Subcutaneous abdominal adipose tissue (tissue), 5 donors: ENCODE measurements at regions not wholly inside any gene's neighbourhood (a gene's known extent, or its start where the extent isn't known, plus 50 kb on each side); places are given as distances from the start of the nearest gene placed in this dataset.

Experiments used
- H3K27ac ChIP-seq: one replicate; pipeline ENCODE4 v1.7.0; 2013; ENCODE audit warnings: low read depth, mild to moderate bottlenecking, inconsistent platforms, low read length, moderate library complexity
- H3K27me3 ChIP-seq, 5 donors: one replicate each; pipeline ENCODE4 v1.7.0; 2013; ENCODE audit warnings: low read length in 5 of 5, inconsistent platforms in 1 of 5; ENCODE audit not compliant: control insufficient read depth in 5 of 5, insufficient read depth in 4 of 5
- H3K36me3 ChIP-seq, 5 donors: one replicate each; pipeline ENCODE4 v1.7.0; 2013; ENCODE audit warnings: low read length in 5 of 5; ENCODE audit not compliant: control insufficient read depth in 5 of 5, insufficient read depth in 5 of 5
- H3K4me1 ChIP-seq, 5 donors: one replicate each; pipeline ENCODE4 v1.7.0; 2013; ENCODE audit warnings: low read length in 5 of 5, mild to moderate bottlenecking in 3 of 5, moderate library complexity in 1 of 5; ENCODE audit not compliant: control insufficient read depth in 5 of 5, insufficient read depth in 5 of 5
- H3K4me3 ChIP-seq, 5 donors: one replicate each; pipeline ENCODE4 v1.7.0; 2013; ENCODE audit warnings: low read length in 5 of 5, low read depth in 1 of 5
- H3K9ac ChIP-seq, 5 donors: one replicate each; pipeline ENCODE4 v1.7.0; 2013; ENCODE audit warnings: low read length in 5 of 5, mild to moderate bottlenecking in 4 of 5, moderate library complexity in 3 of 5
- H3K9me3 ChIP-seq, 5 donors: one replicate each; pipeline ENCODE4 v1.7.0; 2013; ENCODE audit warnings: low read length in 5 of 5; ENCODE audit not compliant: control insufficient read depth in 5 of 5
- donor health status: healthy.
- donor health status: healthy.
- donor health status: healthy.
- donor health status: healthy.
- donor health status: healthy.

- Histone ChIP-seq H3K27me3 (no peaks in the 10 kb centered on the region), H3K4me3 (no peak overlapping the region), H3K36me3 (no peaks in the 10 kb centered on the region), H3K9me3 (peaks cover 0 to 11% (median 2%) of the 10 kb centered on the region in 5 donors), H3K27ac (no peak overlapping the region), H3K9ac (no peak overlapping the region), H3K4me1 (no peaks in the 10 kb centered on the region)
Measured at GRCh38 chr1:68551459-68551858, 54.6 kb upstream of the DEPDC1 start.

- no peak overlapping the region for H3K4me3 ChIP-seq
- no peak overlapping the region for H3K27ac ChIP-seq
- H3K9ac ChIP-seq, result no peak overlapping the region
- H3K9me3 ChIP-seq, result peaks cover 0 to 5% (median 0%) of the 10 kb centered on the region in 5 donors
- H3K27me3 ChIP-seq, result no peaks in the 10 kb centered on the region
- H3K36me3 ChIP-seq, result no peaks in the 10 kb centered on the region
- no peaks in the 10 kb centered on the region for H3K4me1 ChIP-seq
Measured at GRCh38 chr1:68558321-68559026, 61.6 kb upstream of the DEPDC1 start.

- Histone ChIP-seq H3K27me3 (no peaks in the 10 kb centered on the region), H3K4me1 (no peaks in the 10 kb centered on the region), H3K4me3 (no peak overlapping the region), H3K27ac (no peak overlapping the region), H3K9ac (no peak overlapping the region), H3K36me3 (no peaks in the 10 kb centered on the region), H3K9me3 (no peaks in the 10 kb centered on the region)
Measured at GRCh38 chr1:68565923-68566322, 69.0 kb upstream of the DEPDC1 start.

- H3K9ac ChIP-seq, result no peak overlapping the region
- H3K4me3 ChIP-seq, result no peak overlapping the region
- no peak overlapping the region for H3K27ac ChIP-seq
- H3K9me3 ChIP-seq, result no peaks in the 10 kb centered on the region
- H3K4me1 ChIP-seq, result peaks cover 0 to 11% (median 5%) of the 10 kb centered on the region in 5 donors
- peaks cover 0 to 3% (median 0%) of the 10 kb centered on the region in 5 donors for H3K27me3 ChIP-seq
- no peaks in the 10 kb centered on the region for H3K36me3 ChIP-seq
Measured at GRCh38 chr1:68570871-68571270, 74.0 kb upstream of the DEPDC1 start.

DNA sequence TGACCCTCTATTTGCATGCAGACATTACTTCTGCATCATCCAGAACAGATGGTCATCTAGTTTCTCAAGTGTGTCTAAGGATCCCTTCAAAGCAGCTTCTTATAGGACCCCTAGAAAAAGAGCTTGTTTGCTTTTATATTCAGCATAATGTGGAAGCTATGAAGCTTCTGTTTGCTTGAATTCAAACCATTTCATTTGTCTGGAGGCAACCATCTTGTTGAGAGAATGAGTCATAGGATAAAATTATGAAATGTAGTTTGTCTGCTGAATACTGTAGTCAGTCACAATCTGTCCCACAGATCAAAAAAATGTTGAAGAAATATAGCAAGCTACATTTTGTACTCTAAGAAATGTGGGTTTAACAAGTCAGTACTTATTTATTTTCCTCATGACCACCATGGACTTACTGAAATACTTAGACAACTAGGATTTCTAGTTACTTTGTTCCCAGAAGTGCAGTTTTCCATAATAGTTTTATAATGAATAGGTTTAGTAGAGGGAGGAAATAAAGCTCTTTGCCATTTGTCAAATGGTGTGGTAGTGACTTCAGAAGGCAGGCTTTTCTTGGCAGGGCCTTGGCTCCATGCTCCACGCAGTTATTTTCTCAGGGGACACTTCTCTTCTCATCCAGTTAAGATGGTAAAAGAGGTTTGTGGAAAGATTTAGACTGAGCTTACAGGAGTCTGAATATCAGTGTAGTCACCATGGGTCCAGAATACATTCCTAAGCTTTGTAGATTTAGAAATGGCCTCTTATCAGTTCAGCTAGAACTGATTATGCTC is 74.8 kb upstream of the DEPDC1 start:
- H3K36me3 ChIP-seq, result no peaks in the 10 kb centered on the region
- H3K4me1 ChIP-seq, result peaks cover 0 to 11% (median 5%) of the 10 kb centered on the region in 5 donors
- no peak overlapping the region for H3K27ac ChIP-seq
- no peak overlapping the region for H3K4me3 ChIP-seq
- no peak overlapping the region for H3K9ac ChIP-seq
- H3K27me3 ChIP-seq, result peaks cover 0 to 9% (median 0%) of the 10 kb centered on the region in 5 donors
- H3K9me3 ChIP-seq, result no peaks in the 10 kb centered on the region

DNA sequence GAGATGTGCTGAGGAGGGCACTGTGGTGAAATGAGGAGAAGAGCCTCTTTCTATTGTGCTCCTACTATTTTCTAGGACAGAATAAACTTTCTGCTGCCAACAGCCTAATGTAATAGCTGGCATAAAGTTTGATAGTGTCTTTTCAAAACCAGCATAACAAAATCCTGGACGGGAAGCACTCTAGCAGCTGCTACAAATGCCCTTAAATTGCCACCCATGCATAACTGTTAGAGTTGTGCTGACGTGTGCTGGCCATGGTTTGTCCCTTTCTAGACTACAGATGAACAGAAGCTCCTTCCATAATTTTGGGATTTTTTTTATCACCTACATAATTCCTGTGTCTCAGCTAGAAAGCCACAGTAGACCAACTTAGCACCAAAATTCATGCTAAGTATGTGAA is 88.5 kb upstream of the DEPDC1 start:
- H3K4me1 ChIP-seq, result no peaks in the 10 kb centered on the region
- no peak overlapping the region for H3K27ac ChIP-seq
- no peaks in the 10 kb centered on the region for H3K36me3 ChIP-seq
- no peak overlapping the region for H3K9ac ChIP-seq
- peaks cover 0 to 4% (median 0%) of the 10 kb centered on the region in 5 donors for H3K9me3 ChIP-seq
- no peaks in the 10 kb centered on the region for H3K27me3 ChIP-seq
- H3K4me3 ChIP-seq, result no peak overlapping the region

GRCh38 chr1:68586766-68587165 is 89.9 kb upstream of the DEPDC1 start:
- H3K9ac ChIP-seq, result no peak overlapping the region
- H3K36me3 ChIP-seq, result no peaks in the 10 kb centered on the region
- no peaks in the 10 kb centered on the region for H3K4me1 ChIP-seq
- no peak overlapping the region for H3K27ac ChIP-seq
- no peaks in the 10 kb centered on the region for H3K27me3 ChIP-seq
- no peak overlapping the region for H3K4me3 ChIP-seq
- peaks cover 0 to 4% (median 0%) of the 10 kb centered on the region in 5 donors for H3K9me3 ChIP-seq

GRCh38 chr1:68588304-68588703 is 91.4 kb upstream of the DEPDC1 start:
- H3K4me1 ChIP-seq, result no peaks in the 10 kb centered on the region
- H3K9ac ChIP-seq, result no peak overlapping the region

DNA sequence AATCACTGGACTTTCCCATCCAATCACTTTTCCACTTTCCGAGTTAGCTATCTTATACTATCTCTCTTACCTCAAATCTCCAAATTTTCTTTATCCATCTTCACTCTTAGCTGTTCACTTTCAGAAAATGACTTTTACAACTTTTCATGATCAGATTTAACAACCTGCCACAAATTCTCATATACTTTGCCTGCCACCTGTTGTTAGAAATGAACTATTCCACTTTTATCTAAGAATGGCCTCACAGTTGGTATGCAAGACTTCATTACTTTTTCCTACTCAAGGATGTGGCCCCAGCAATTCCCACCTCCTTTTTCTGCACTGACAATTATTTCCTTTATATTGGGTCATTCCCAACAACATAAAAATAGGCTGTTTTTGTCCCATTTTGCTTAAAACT is 93.6 kb upstream of the DEPDC1 start:
- Histone ChIP-seq H3K27ac (no peak overlapping the region), H3K36me3 (no peaks in the 10 kb centered on the region), H3K4me3 (no peak overlapping the region), H3K9ac (no peak overlapping the region), H3K4me1 (no peaks in the 10 kb centered on the region), H3K9me3 (no peaks in the 10 kb centered on the region), H3K27me3 (no peaks in the 10 kb centered on the region)

More at GRCh38 chr1:68588304-68588703, 91.4 kb upstream of the DEPDC1 start:
- Histone ChIP-seq H3K27ac (no peak overlapping the region), H3K9me3 (no peaks in the 10 kb centered on the region), H3K4me3 (no peak overlapping the region), H3K36me3 (no peaks in the 10 kb centered on the region), H3K27me3 (no peaks in the 10 kb centered on the region)

DNA sequence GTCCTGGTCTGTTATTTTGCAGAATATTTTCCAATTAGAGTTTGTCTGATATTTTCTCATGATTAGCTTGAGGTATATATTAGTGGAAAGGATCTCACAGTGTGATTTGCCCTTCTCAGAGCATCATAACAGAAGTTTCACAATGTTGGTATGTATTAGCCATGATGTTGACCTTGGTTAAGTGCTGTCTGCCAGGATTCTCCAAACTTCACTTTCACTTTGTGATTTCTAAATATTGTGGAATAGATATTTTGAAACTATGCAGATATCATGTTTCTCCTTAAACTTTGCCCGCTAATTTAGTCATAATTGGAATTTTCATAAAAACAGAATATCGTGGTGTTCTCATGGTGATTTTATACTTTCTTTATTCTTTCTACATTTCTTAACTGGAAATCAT is 98.0 kb upstream of the DEPDC1 start:
- Histone ChIP-seq H3K27ac (no peak overlapping the region), H3K36me3 (no peaks in the 10 kb centered on the region), H3K4me3 (no peak overlapping the region), H3K9ac (no peak overlapping the region), H3K4me1 (no peaks in the 10 kb centered on the region), H3K27me3 (no peaks in the 10 kb centered on the region), H3K9me3 (peaks cover 0 to 3% (median 0%) of the 10 kb centered on the region in 5 donors)
